ENCODE measurements at regions not wholly inside any gene's neighbourhood (a gene's known extent, or its start where the extent isn't known, plus 50 kb on each side); places are given as distances from the start of the nearest gene placed in this dataset.

- POLR2A ChIA-PET (ENCODE audit: unreplicated experiment): interaction anchor here (0.5 kb wide), 1 partner anchor 147 kb away, joined by 5 read pairs; no protein-coding TSS in a partner anchor
- TF ChIP-seq CTCF (conservative IDR thresholded peaks at IDR 0.05) (no peak), EZH2 (IDR thresholded peaks at IDR 0.05; ENCODE audit: low read depth) (no peak)
These were observed 53.4 kb upstream of the PIAS1 start for GRCh38 chr15:68000754-68001153.

GRCh38 chr15:68001811-68002210, 52.3 kb upstream of the PIAS1 start:
- H3K4me2 ChIP-seq: no peak overlapping the region
- H3K4me1 ChIP-seq (replicated peaks; ENCODE audit: insufficient read depth): peaks cover 18% of the 10 kb centered on the region
- ChIA-PET POLR2A (ENCODE audit: unreplicated experiment) (no interaction called here), CTCF (no interaction called here)
- H3K4me3 ChIP-seq: no peak overlapping the region
- H3K27ac ChIP-seq: no peak overlapping the region
- peaks cover 12% of the 10 kb centered on the region for H3F3A ChIP-seq (ENCODE audit: insufficient read depth, low read depth)
- BruUV-seq (replicated peaks): no TSS peak
- no peaks in the 10 kb centered on the region for H3K9me3 ChIP-seq (ENCODE audit: insufficient read depth, low read depth)
- TF ChIP-seq CTCF (conservative IDR thresholded peaks at IDR 0.05): no peak
- TF ChIP-seq EZH2 (IDR thresholded peaks at IDR 0.05; ENCODE audit: low read depth): no peak
- no peaks in the 10 kb centered on the region for H3K27me3 ChIP-seq (ENCODE audit: insufficient read depth, low read depth)
- no peaks in the 10 kb centered on the region for H3K36me3 ChIP-seq (ENCODE audit: low read depth)
- no peaks in the 10 kb centered on the region for H3K9me2 ChIP-seq (ENCODE audit: insufficient read depth)
- H2AFZ ChIP-seq: no peak overlapping the region
- intact Hi-C loops (cut with micrococcal nuclease; ENCODE audit: unreplicated experiment): no loop called here
- no peaks in the 10 kb centered on the region for H3K79me2 ChIP-seq (ENCODE audit: low read depth)
- no peak for DNase-seq
- no peaks in the 10 kb centered on the region for H4K20me1 ChIP-seq (ENCODE audit: insufficient read depth)

More at GRCh38 chr15:68000754-68001153, 53.4 kb upstream of the PIAS1 start:
- DNase-seq: no peak
- H3K27ac ChIP-seq: no peak overlapping the region
- no TSS peak for BruUV-seq (replicated peaks)
- no peaks in the 10 kb centered on the region for H3K9me2 ChIP-seq (ENCODE audit: insufficient read depth)
- peaks cover 12% of the 10 kb centered on the region for H3F3A ChIP-seq (ENCODE audit: insufficient read depth, low read depth)
- H3K4me3 ChIP-seq: no peak overlapping the region
- peaks cover 18% of the 10 kb centered on the region for H3K4me1 ChIP-seq (replicated peaks; ENCODE audit: insufficient read depth)
- no peak overlapping the region for H3K4me2 ChIP-seq
- H3K27me3 ChIP-seq (ENCODE audit: insufficient read depth, low read depth): no peaks in the 10 kb centered on the region
- no peaks in the 10 kb centered on the region for H3K36me3 ChIP-seq (ENCODE audit: low read depth)
- CTCF ChIA-PET: no interaction called here
- intact Hi-C loops (cut with micrococcal nuclease; ENCODE audit: unreplicated experiment): no loop called here
- no peaks in the 10 kb centered on the region for H3K79me2 ChIP-seq (ENCODE audit: low read depth)
- no peaks in the 10 kb centered on the region for H4K20me1 ChIP-seq (ENCODE audit: insufficient read depth)
- no peaks in the 10 kb centered on the region for H3K9me3 ChIP-seq (ENCODE audit: insufficient read depth, low read depth)
- no peak overlapping the region for H2AFZ ChIP-seq

GRCh38 chr15:68003297-68003696, 50.8 kb upstream of the PIAS1 start:
- no peaks in the 10 kb centered on the region for H3K79me2 ChIP-seq (ENCODE audit: low read depth)
- no peak for DNase-seq
- H3K4me3 ChIP-seq: no peak overlapping the region
- no peak overlapping the region for H3K27ac ChIP-seq
- no TSS peak for BruUV-seq (replicated peaks)
- H3K4me1 ChIP-seq (replicated peaks; ENCODE audit: insufficient read depth): peaks cover 9% of the 10 kb centered on the region
- no peaks in the 10 kb centered on the region for H3K9me3 ChIP-seq (ENCODE audit: insufficient read depth, low read depth)
- ChIA-PET CTCF (no interaction called here), POLR2A (ENCODE audit: unreplicated experiment) (no interaction called here)
- H3F3A ChIP-seq (ENCODE audit: insufficient read depth, low read depth): peaks cover 5% of the 10 kb centered on the region
- no peaks in the 10 kb centered on the region for H4K20me1 ChIP-seq (ENCODE audit: insufficient read depth)
- no peak overlapping the region for H2AFZ ChIP-seq
- H3K27me3 ChIP-seq (ENCODE audit: insufficient read depth, low read depth): no peaks in the 10 kb centered on the region
- no peak for TF ChIP-seq EZH2 (IDR thresholded peaks at IDR 0.05; ENCODE audit: low read depth)
- no peak for TF ChIP-seq CTCF (conservative IDR thresholded peaks at IDR 0.05)
- intact Hi-C loops (cut with micrococcal nuclease; ENCODE audit: unreplicated experiment): no loop called here
- no peaks in the 10 kb centered on the region for H3K9me2 ChIP-seq (ENCODE audit: insufficient read depth)
- no peaks in the 10 kb centered on the region for H3K36me3 ChIP-seq (ENCODE audit: low read depth)
- no peak overlapping the region for H3K4me2 ChIP-seq
